HG03558 (cell line): ENCODE measurements at regions not wholly inside any gene's neighbourhood (a gene's known extent, or its start where the extent isn't known, plus 50 kb on each side); places are given as distances from the start of the nearest gene placed in this dataset.
"Not testable (repeated sequence)": the region's sequence is repeated elsewhere in the genome, so short reads cannot be mapped to it uniquely, and the experiment has no call there.

Experiments used
- ATAC-seq: cut with Tn5 transposase; IDR thresholded peaks from one replicate; pipeline ENCODE4 v1.9.1; 2021; ENCODE audit warnings: moderate number of reproducible peaks; ENCODE audit not compliant: unreplicated experiment; ENCODE audit errors: extremely low read depth

DNA sequence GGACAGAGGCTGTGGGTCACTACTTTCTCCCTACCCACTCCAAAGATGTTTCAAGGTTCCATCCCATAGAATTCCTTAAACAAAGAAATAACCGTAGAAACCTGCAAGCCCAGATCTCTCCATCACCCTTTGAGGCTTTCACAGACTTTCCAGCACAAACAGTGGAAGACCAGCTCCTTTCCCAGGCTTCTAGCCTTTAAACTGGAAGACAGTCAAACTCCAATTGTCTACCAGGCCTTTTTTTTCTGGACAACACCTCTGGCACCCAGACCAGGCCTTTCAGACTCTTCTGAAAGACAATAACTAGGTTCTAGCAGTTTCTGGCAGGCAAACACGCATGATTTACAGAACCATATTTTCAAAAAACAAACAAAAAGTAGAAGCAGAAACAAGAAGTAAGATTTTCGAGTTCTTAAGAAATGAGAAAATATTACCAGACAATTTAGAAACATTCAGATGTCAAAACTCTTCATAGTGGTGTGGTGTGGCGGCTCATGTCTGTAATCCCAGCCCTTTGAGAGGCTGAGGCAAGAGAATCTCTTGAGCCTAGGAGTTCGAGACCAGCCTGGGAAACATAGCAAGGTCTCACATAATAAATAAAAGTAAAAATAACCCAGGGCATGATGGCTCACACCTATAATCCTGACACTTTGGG lies 73.0 kb upstream of the EPCAM start:
- ATAC-seq: no peak

DNA sequence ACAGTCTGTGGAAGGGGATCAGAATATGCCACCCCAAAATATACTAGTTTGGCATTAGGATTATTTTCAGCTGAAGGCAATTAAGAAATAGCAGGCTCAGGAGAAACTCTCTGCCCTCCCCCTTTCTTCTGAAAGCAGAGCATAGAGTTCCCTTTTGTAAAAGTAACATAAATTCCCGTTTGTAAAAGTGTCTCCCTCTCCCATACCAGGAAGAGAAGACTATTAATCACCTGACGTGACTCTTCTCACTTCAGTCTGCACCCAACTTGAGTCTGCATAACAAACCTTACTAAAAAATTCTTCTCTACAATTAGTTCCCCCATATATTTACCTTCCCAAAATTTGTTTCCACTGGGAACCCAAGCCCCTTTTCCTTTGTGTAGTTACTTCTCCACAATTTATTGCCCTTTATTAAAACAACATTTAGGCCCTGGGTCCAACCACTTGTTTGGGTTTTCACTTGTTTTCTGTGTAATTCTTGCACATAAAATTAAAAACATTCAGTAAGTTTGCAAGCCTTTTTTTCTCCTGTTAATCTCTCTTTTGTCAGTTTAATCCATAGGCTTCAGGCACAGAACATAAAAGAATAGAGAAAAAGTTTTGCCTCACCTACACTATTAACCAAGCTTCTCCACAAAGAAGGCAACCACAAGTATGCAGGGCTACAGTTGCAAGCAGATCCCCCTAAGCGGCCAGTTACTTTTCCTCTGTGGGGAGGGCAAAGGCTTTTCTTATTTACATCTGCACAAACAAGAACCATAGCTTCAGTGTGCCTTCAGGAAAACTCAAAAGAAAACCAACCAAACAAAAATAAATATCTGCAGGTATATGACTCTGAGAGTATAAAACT lies 73.8 kb upstream of the EPCAM start:
- no peak for ATAC-seq

DNA sequence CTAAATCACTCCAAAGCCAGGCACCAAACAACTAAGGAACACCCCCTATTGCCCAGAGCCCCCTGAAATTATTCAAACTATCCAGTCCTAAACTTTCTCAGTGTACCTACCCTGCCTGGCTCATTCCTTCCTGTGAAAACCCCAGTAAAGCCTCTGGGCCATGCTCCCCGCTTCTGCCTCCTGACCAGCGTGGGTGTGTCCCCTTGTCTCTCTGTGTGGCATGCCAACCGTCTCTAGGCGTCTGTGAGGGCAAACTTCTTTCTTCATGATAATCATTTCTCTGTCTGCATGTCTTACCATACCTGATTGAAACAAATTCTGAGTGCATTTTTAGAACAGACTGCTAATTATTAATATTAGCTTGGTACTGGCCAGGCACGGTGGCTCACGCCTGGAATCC lies 75.1 kb upstream of the EPCAM start:
- ATAC-seq: no peak

DNA sequence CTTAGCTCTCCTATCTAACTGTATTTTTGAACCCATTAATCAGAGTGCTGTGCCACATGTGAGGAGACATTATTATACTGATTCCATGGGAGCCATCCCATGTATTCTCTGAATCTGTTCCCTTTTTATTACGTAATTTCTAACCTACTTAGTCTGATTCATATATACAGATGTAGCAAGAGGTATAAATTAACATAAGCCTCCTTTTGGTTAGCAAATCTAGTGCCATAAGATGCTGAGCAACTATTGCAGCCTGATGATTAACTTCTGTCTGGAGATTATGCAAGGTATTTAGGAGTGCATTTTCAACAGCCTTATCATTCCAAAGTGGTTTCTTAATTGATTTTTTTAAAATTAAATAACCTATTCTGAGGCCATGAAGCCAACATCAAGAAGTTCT lies 80.2 kb upstream of the EPCAM start:
- no peak for ATAC-seq

DNA sequence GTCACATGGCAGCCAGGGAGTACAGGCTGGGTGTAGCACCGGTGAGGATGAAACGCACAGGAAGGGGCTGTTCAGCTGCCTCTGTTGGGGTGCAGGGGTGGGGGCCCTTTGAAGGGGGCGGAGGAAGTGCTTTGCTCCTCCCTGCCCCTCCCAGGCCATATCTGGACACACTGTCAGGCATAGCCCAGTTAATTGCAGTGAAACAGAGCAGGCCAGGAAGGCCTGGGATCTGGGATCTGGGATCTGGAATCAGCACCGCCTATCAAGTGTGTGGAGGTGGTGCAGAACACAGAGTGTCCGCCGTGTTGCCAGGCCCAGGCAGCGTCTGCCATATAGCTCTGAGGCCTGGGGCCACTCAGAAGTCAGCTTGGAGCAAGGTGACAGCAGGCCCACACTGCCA lies 85.5 kb upstream of the EPCAM start:
- ATAC-seq: no peak

DNA sequence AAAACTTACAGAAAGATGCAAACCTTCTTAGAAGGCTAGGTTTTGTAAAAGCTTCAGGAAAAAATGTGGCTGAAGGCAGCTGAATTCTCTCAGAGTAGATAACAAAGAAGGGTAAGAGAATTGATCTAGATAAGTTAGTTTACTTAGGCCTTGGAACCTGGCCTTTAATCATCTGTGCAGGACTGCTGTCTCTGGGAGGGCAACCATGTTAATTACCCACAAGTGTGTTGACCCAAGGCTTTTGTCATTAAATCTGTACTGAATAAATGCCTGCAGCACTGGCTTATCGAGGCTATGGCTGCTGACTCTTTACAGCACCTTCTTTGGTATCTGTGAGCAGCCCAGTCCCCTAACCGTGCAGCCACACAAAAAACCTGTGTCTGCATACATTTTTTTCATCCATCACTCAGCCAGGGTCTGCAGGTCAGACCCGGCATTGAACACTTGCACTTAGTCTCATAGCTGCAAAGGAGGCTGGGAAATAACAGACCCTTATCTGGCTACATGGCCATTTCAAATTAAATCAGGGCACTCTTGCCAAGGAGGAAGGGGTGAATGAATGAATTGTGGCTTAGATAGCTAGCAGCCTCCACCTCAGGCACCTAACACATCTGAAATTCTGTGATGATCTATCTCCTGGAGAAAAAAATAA lies 86.4 kb upstream of the EPCAM start:
- ATAC-seq: no peak

DNA sequence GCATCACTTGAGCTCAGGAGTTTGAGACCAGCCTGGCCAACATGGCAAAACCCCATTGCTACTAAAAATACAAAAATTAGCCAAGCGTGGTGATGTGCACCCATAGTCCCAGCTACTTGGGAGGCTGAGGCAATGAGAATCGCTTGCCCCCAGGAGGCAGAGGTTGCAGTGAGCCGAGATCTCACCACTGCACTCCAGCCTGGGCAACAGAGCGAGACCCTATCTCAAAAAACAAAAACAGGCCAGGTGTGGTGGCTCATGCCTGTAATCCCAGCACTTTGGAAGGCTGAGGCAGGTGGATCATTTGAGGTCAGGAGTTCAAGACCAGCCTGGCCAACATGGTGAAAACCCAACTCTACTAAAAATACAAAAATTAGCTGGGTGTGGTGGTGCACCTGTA lies 89.6 kb upstream of the EPCAM start:
- ATAC-seq: not testable (repeated sequence)

DNA sequence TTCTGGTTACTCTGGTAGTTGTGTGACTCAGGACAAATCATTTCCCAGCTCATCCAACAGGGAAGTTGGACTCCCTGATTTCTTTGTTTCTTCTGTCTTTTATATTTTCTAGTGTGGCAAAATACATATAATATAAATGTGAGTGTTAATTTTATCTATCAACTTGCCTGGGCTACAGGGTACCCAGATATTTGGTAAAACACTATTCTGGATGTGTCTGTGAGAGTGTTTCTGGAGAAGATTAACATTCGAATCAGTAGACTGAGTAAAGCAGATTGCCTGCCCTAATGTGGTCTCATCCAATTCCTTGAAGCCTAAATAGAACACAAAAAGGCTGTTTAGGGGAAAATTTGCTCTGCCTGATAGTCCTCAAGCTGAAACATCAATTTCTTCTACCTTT lies 91.1 kb upstream of the EPCAM start:
- ATAC-seq: no peak

DNA sequence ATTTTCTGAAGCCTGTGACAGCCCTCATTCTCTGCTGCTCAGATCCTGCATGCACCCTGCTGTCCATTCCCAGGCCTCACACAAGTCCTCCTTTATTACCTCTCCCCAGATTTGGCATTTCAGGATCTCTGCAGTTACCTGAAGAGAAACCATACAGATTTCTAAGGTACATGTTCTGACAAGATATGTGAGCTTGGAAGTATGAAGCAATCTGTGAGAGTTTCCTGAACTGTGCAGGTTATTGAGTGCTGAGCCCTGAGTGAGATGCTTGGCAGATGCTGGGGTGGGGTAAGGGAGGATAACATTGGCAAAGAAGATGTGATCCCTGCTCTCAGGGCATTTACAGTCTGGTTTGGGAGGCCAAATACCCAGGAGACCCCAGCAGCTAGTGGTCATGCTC lies 91.9 kb upstream of the EPCAM start:
- no peak for ATAC-seq

DNA sequence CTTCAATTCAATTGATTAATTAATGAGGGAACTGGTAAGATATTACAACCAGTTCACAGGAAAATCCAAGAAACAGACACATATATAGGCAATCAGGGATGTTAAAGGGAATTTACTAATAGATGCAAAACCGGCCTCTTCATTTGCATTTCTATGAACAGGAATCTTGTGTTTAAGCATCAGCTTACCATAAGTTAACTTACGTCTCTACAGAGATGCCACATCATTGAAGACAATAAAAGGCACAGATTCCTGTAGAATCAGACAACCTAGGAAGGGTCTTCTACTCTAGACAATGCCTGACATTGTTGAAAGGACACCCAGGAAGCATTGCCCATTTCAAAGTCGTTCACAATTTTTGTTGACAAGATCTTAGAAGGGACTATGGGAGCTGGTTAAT lies 93.0 kb upstream of the EPCAM start:
- no peak for ATAC-seq

DNA sequence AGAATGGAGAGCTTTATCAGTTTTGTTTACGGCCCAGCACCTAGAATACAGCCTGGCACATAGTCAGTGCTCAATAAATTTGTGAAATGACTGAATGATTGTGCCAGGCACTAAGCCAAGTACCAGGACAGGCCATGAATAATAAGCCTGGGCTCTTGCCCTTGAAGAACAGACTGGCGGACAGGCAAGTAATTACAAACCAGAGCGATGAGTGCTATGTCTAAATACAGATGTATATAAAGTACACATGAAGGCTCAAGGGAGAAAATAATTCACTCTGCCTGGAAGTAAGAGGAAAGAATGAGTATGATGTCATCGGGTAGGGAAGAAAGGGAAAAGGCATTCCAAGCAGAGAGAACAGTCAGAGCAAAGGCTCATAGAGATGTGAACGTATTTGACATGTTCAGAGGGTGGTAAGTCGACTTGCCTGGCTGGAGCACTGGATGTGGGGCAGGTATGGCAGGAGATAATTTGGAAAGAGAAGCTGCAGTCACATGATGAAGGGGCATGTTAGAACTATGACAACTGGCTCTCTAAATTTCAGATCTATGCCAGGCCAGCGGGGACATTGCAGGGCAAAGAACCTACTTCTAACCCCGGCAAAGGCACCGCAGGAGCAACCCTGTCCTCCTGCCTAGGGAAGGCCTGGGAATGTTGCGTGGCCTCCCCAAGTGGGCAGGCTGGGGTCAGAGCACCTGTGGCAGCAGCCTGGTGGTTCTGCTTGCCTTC lies 94.9 kb upstream of the EPCAM start:
- no peak for ATAC-seq

DNA sequence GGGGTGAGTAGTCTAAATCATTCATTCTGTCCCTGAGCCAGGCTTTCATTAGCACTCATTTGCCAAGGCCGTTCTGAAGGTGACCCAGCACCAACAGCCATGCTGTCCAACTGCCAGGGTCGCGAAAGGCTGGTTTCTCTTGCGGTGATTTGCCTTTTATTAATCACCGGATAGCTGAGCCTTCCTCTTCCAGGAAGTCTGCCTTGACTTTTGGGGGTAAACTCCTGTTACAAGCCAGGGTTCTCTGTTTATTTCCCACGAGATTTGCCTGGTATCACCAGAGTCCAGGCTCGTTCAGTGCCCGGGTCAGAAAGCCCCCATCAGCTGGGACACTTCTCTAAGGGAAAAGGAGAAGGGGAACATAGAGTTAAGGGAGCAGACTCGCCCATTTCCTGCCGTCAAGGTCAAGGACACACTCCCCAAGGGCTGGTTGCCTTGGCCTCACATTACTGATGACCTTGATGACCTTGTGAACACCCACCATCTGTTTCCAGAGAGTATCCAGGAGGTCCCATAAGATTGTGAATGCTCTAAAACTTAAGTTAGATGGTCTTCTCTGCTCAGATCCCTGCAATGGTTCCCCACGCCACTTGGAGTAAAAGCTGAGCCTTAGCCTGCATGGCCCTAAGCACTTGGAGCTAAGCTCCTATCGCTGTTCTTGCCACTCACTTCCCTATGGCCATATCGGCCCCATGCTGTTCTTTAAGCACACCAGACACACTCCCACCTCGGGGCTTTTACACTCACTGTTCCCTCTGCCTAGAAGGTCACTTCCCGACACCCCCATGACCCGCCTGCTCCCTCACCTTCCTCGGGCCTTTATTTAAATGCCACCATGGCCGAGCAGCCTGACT lies 96.0 kb upstream of the EPCAM start:
- no peak for ATAC-seq

DNA sequence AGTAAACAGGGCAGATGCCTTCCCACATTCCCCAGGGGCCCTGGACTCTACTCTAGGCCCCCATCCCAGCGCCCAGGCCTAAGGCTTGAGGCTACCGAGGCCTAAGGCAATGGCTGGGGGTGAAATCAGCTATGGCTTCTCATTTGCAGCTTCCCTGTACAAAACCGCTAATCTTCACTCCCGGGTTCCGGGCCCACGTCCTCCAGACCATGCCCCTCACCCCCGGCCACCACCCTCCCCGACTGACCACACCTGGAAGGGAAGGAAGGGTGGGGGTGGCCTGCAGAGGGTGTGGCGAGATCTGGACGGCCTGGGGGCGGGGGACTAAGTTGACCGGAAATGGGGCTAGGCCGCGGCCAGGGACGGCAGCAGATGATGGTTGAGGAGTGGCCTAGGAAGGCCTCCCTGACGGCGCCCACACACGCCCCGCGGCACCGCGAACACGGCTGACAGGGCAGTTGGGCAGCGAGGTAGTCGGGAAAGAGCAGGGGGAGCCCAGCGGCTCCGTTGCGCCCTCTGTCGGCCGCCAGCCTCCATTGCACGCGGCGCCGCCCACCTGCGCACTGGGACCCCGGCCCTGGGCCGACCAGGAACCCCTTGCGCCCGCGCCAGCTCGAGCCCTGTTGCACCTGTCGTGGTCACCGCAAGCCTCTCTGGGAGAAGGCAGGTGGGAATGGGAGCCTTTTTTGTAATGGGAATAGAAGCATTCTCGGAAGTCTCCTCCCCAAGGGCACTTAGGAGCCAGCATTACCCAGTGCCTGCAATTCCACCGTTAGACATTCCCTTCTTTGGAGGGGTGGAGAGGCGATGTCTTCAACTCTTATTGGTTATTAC lies 95.9 kb upstream of the CALM2 start:
- no peak for ATAC-seq

DNA sequence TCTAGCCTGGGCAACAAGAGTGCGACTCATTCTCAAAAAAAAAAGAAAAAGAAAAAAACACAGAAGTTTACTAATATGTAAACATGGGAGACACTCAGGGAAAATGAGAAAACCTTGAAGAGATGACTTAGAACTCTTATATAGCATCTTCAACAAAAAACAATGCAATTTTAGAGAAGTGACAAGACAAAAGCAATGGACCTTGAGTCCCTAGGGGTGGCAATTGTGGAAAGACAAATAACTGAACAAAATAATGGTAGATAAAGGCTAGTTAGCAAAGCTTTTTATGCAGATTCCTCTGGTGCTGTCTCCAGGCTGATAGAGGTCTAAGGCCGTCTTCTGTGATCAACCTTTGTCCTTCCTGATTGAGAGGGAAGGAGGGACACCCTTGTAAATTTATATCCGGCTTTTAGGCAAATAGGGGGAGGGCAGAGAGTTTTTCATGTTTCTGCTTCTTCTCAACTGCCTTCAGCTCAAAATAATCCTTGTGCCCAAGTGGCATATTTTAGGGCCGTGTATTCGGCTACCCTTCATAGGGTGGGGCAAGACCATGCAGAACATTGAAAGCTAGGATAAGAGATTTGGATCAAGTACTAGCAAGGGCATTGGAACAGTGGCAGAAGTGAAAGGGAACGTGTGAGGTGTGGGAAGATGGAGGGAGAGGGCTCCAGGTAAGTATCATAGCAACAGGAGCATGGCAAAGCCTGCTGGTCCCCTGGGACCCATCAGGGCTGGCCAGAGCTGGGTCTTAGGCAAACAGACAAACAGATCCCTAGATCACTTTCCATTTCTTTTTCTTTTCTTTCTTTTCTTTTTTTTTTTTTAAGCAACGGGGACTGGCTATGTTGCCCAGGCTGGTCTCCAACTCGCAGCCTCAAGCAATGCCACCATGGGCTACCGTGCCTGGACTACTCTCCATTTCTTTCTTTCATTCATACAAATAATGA lies 95.0 kb upstream of the CALM2 start:
- ATAC-seq: no peak

DNA sequence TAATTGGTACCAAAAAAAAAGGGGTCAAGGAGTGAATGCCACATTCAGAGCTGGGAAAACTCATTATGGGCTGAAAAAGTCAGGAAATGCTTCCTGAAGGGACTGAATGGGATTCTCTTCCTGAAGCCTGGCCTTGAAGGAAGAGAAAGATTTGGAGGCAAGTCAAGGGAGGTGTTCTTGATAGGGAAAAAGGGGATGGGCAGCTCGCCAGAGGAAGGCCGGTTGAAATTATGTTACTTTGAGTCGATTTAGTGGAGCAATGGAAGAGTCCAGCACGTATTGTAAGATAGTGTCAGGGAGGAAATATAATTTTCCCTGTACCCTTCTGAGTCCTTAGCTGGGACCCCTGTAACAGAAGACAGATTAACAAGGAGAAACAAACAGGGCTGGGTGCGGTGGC lies 94.1 kb upstream of the CALM2 start:
- no peak for ATAC-seq

DNA sequence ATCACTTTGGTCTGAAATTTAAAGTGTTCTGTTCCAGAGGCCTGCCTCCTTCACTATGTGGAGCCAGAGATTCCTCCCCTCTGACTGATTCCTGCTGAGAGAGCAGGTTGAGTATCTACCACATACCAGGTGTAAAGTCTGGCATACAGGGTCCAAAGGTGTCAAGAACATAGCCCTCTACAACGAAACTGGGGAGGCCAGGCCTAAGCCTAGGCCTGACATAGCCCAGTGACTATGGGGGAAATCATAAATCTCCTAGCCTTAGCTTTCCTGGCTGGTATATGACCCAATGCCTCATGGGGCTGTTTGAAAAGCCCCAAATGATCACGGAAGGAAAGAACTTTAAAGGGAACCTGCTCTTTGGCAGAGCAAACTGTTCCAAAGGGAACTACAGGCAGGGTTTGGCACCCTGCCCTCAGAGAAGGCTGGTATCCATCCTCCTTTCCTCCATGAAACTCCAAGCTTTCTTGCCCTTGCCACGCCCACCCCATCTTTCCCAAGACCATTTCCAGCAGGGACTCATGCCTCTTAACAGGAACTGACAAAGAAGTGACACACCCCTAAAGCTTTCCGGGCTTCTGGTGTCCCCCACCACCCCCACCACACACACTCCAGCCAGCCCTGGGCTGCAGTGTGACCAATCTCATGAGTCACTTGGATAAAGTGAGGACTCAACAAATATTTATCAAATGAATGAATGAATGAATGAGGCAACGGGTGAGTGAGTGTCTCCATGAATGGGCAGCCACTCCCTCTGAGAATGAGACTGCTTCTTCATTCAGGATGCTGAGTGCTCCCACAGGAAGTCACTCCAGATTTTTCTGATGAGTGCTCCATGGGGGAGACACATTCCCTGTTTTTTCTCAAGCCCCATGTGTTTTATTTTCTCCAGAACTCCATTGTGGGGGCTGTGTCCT lies 93.3 kb upstream of the CALM2 start:
- no peak for ATAC-seq

DNA sequence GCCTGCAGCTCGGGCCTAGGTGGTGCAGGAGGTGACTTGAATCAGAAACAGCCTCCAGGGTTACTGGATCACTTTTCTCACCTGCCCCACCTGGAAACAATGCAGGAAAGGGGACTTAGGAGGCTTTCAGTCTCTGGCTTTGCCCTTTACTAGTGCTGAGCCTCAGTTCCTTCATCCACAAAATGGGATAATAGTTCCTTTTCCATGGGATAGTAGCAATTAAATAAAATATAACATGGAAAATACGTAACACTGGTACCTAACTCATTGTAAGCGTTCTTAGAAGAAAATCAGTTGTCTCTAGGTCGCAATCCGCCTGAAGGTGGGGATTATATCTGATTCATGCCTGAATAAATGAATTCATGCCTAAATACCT lies 91.4 kb upstream of the CALM2 start:
- ATAC-seq: no peak
